Activated naive CD4-positive, alpha-beta T cell treated with anti-CD3 and anti-CD28 coated beads for 36 hours (primary cell): ENCODE measurements at regions not wholly inside any gene's neighbourhood (a gene's known extent, or its start where the extent isn't known, plus 50 kb on each side); places are given as distances from the start of the nearest gene placed in this dataset.
"Not testable (repeated sequence)": the region's sequence is repeated elsewhere in the genome, so short reads cannot be mapped to it uniquely, and the experiment has no call there.

Source experiments
- CTCF ChIA-PET: fragments of 350-600 bp; sonication (Branson Sonifier 250); formaldehyde crosslinking; loops from one replicate; lab custom pipeline; 2021; ENCODE audit warnings: antibody characterized with exemption; lab: Charles Lee
- DNase-seq: peaks from one replicate; pipeline ENCODE4 v3.0.0-alpha.2; 2020
- H3K27ac Mint-ChIP-seq: one replicate; pipeline ENCODE4 v1.8.0; 2021; ENCODE audit warnings: mild to moderate bottlenecking, mixed read lengths
- H3K27me3 Mint-ChIP-seq: one replicate; pipeline ENCODE4 v1.8.0; 2021; ENCODE audit warnings: low read depth, mixed read lengths
- H3K36me3 Mint-ChIP-seq: one replicate; pipeline ENCODE4 v1.8.0; 2021; ENCODE audit warnings: low read depth, mixed read lengths
- H3K4me1 Mint-ChIP-seq: one replicate; pipeline ENCODE4 v1.8.0; 2021; ENCODE audit warnings: low read depth, mixed read lengths
- H3K4me3 Mint-ChIP-seq: one replicate; pipeline ENCODE4 v1.8.0; 2021; ENCODE audit warnings: mild to moderate bottlenecking, moderate library complexity, mixed read lengths
- H3K9me3 Mint-ChIP-seq: one replicate; pipeline ENCODE4 v1.8.0; 2021; ENCODE audit warnings: mixed read lengths
- intact Hi-C: fragments of 100-400 bp; cut with micrococcal nuclease; formaldehyde crosslinking; loops from one replicate; pipeline ENCODE4 v1.15.1; 2023

DNA sequence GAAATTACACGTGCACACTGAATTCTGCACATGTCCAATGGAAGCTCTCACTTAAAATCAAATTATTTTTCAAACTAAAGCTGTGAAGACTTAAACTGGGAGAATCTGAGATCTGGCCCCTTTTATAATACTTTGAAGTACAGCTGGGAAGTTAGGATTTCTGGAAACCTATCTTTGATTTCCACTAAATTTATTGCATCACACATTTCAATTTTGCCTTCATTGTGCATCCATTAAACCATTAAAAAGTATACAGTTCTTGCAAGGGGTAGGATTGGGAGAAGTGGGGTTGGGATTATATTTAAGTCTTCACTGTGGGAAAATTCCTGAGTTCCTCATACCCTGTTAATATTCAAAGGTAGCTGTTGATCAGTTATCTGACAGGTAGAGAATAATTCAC lies 1229.6 kb upstream of the ZEB2 start:
- Mint-ChIP-seq H3K9me3 (no peaks in the 10 kb centered on the region), H3K4me3 (no peak overlapping the region), H3K4me1 (peaks cover 4% of the 10 kb centered on the region), H3K36me3 (no peaks in the 10 kb centered on the region), H3K27me3 (peaks cover 2% of the 10 kb centered on the region), H3K27ac (no peak overlapping the region)
- DNase-seq = no peak
- intact Hi-C loops = loop anchor here (10.0 kb wide), 2 partner anchors 335 to 425 kb away; no protein-coding TSS in a partner anchor
- CTCF ChIA-PET = no interaction called here

DNA sequence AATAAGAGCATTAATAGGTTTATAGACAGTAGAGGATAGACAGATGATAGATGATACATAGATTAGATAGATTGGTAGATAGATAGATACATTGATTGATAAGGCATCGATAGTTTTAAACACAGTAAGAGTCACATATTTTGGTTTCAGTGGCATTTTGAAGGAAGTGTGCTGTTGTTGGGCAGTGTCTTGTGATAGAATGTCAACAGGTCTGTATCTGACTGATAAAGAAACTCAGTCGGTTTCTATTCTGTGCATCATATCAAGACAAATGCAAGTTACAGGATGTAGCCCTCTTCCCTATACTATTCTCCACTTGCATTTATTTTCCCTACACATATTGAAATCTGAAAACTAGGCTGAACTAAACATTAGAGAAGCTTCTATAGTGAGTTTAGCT lies 1229.0 kb upstream of the ZEB2 start:
- no peak for DNase-seq
- Mint-ChIP-seq H3K9me3 (no peaks in the 10 kb centered on the region), H3K4me1 (peaks cover 4% of the 10 kb centered on the region), H3K4me3 (no peak overlapping the region), H3K27ac (no peak overlapping the region), H3K27me3 (peaks cover 2% of the 10 kb centered on the region), H3K36me3 (no peaks in the 10 kb centered on the region)
- CTCF ChIA-PET = no interaction called here
- intact Hi-C loops = loop anchor here (10.0 kb wide), 2 partner anchors 334 to 424 kb away; no protein-coding TSS in a partner anchor

DNA sequence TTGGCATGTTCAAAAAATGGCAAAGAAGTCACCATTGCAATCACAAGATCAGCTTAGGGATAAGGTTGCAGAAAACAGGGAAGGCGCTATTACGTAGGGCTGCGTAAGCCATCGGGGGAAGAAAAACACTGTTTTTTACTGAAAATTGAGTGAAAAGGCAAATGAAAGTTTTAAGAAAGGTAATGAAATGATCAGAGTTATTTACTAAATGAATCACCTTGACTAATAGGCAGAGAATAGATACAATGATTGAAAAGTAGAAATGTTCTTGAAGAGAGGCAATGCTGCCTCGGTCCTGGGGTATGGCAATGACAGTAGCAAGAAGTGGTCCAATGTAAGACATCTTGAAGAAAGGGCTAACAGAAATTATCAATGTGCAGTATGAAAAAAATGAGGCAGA lies 1227.8 kb upstream of the ZEB2 start:
- CTCF ChIA-PET = no interaction called here
- H3K27me3 Mint-ChIP-seq = no peaks in the 10 kb centered on the region
- H3K9me3 Mint-ChIP-seq = no peaks in the 10 kb centered on the region
- DNase-seq = no peak
- no peaks in the 10 kb centered on the region for H3K36me3 Mint-ChIP-seq
- H3K4me1 Mint-ChIP-seq = peaks cover 4% of the 10 kb centered on the region
- H3K27ac Mint-ChIP-seq = no peak overlapping the region
- intact Hi-C loops = loop anchor here (10.0 kb wide), 2 partner anchors 333 to 423 kb away; no protein-coding TSS in a partner anchor
- no peak overlapping the region for H3K4me3 Mint-ChIP-seq

DNA sequence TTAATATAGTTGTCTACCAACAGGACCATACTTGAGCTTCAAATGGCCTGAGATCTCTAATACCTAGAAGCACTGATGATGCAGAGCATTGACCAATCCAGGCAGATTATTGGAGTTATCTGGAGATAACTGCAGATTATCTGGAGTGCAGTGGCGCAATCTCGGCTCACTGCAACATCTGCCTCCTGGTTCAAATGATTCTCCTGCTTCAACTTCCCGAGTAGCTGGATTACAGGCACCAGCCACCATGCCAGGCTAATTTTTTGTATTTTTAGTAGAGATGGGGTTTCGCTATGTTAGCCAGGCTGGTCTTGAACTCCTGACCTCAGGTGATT lies 1225.4 kb upstream of the ZEB2 start:
- intact Hi-C loops = loop anchor here (10.0 kb wide), 2 partner anchors 331 to 421 kb away; no protein-coding TSS in a partner anchor
- H3K36me3 Mint-ChIP-seq, H3K4me3 Mint-ChIP-seq: not testable (repeated sequence)

DNA sequence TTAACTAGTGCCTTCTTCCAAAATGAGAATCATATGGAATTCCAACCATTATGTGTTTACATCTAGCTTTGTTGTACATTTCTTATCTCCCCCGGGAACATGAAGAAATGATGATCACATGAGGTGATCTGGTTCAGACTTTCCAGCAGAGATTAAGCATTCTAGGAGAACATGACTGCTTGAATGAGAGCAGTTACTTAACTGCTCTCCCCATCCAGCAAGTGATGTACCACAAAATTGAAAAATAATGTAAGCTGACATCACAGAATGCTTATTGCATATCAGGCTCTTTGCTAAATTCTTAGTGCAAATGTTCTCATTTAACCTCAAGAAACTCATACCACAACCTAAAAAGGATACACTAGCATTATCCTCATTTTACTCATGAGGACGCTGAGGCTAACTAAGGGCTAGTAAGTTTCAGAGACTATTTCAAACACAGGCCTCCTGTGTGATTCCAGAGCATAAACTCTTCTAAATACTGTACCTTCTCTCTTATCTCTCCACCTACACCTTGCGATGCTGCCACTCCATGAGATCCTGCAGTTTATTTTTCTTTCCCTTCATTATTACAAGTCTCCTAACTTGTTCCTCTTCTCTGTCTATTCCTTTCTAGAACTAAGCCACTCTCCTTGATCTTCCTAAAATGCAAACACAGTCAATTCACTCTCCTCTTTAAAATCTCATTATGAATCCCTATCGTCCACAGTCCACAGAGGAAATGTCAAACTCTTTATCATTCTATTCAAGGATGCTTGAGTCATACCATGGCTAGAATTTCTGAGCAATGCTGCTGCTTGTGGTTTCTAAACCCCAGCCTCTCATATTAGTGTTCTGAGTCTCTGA lies 1224.8 kb upstream of the ZEB2 start:
- H3K27ac Mint-ChIP-seq = no peak overlapping the region

More for the DNA sequence above, 1225.4 kb upstream of the ZEB2 start:
- H3K4me1 Mint-ChIP-seq, H3K9me3 Mint-ChIP-seq, H3K27me3 Mint-ChIP-seq, CTCF ChIA-PET, H3K27ac Mint-ChIP-seq, DNase-seq: not testable (repeated sequence)

DNA sequence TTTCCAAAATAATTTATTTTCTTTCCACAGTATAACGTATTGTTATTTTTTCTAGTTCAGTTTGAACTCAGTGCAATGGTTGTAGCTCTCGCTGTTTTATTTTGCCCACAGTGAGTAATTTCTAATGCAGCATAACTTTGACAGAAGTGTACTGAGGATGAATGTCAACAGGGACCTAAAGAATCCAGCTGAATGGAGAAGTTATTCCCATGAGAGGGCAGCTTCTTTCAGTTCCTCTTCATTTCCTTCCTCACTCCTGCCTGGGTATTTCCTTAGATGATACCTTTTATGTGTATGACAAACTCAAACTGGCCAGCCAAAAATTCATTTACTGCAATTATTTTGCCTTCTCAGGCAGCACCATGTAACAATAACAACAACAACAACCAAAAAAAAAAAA lies 1223.1 kb upstream of the ZEB2 start:
- Mint-ChIP-seq H3K36me3 (no peaks in the 10 kb centered on the region), H3K27ac (no peak overlapping the region), H3K4me1 (peaks cover 8% of the 10 kb centered on the region), H3K27me3 (no peaks in the 10 kb centered on the region), H3K9me3 (peaks cover 2% of the 10 kb centered on the region), H3K4me3 (no peak overlapping the region)
- intact Hi-C loops = loop anchor here (10.0 kb wide), 2 partner anchors 328 to 418 kb away; no protein-coding TSS in a partner anchor
- no peak for DNase-seq
- CTCF ChIA-PET = no interaction called here

More for the DNA sequence above, 1224.8 kb upstream of the ZEB2 start:
- CTCF ChIA-PET = no interaction called here
- Mint-ChIP-seq H3K27me3 (no peaks in the 10 kb centered on the region), H3K4me1 (peaks cover 8% of the 10 kb centered on the region), H3K36me3 (no peaks in the 10 kb centered on the region), H3K4me3 (no peak overlapping the region), H3K9me3 (peaks cover 2% of the 10 kb centered on the region)
- DNase-seq = no peak
- intact Hi-C loops = loop anchor here (10.0 kb wide), 2 partner anchors 330 to 420 kb away; no protein-coding TSS in a partner anchor

DNA sequence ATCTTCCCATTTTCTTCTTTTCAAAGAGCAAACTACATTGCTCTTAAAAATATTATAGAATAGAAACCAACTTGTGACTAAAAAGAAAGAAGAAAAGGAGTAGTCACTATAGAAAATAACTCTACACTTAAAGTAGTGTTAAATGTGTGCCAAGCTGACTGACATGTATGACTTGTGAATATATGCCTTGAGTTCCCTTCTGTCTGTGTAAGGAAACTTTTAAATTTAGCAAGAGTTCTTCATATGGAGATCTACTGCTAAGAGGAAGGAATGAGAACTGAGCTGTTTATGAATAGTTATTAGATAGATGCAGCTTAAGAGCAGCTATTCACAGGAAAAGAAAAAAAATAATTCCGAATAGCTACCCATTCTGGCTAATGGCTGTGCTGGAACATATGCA lies 1221.7 kb upstream of the ZEB2 start:
- CTCF ChIA-PET = interaction anchor here (0.7 kb wide), 1 partner anchor 17 kb away, joined by 3 read pairs; no protein-coding TSS in a partner anchor
- no peak overlapping the region for H3K27ac Mint-ChIP-seq
- no peak overlapping the region for H3K4me3 Mint-ChIP-seq
- no peak for DNase-seq
- H3K9me3 Mint-ChIP-seq = peaks cover 2% of the 10 kb centered on the region
- peaks cover 8% of the 10 kb centered on the region for H3K4me1 Mint-ChIP-seq
- no peaks in the 10 kb centered on the region for H3K36me3 Mint-ChIP-seq
- intact Hi-C loops = loop anchor here (10.0 kb wide), 2 partner anchors 327 to 417 kb away; no protein-coding TSS in a partner anchor
- no peaks in the 10 kb centered on the region for H3K27me3 Mint-ChIP-seq

DNA sequence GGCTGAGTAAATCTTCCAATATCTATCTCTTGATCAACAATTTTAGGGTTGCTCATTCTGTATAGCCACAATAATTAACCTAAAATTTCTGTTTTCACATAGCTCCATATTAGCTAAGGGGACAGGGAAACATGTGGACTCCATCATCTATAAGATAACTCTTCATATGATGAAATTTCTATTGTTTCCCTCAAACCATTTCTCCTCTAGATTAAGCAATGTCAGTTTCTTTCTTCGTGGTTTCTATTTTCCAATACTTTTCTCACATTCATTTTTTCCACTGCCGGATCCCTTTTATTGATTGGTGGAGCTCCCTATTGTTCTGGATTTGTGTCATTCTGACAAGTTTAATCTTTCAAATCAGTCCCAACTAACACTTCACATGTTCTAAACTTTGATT lies 1221.3 kb upstream of the ZEB2 start:
- DNase-seq = no peak
- Mint-ChIP-seq H3K4me1 (peaks cover 8% of the 10 kb centered on the region), H3K27me3 (no peaks in the 10 kb centered on the region), H3K9me3 (peaks cover 2% of the 10 kb centered on the region), H3K27ac (no peak overlapping the region), H3K36me3 (no peaks in the 10 kb centered on the region), H3K4me3 (no peak overlapping the region)
- intact Hi-C loops = loop anchor here (10.0 kb wide), 2 partner anchors 326 to 416 kb away; no protein-coding TSS in a partner anchor
- CTCF ChIA-PET = no interaction called here

DNA sequence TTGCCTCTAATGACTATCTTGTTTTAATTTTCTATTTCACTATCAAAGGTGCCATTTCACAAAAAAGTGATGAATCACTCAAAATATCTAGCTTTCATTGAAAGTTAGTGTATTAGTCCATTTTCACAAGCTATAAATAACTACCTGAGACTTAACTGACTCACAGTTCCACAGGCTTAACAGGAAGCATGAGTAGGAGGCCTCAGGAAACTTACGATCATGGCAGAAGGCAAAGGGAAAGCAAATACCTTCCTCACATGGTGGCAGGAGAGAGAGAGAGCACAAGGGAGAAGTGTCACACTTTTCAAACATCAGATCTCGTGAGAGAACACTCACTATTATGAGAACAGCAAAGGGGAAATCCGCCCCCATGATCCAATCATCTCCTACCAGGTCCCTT lies 1220.4 kb upstream of the ZEB2 start:
- no peaks in the 10 kb centered on the region for H3K27me3 Mint-ChIP-seq
- H3K36me3 Mint-ChIP-seq = no peaks in the 10 kb centered on the region
- peak; percentile 6 for DNase-seq
- no peak overlapping the region for H3K4me3 Mint-ChIP-seq
- peaks cover 8% of the 10 kb centered on the region for H3K4me1 Mint-ChIP-seq
- intact Hi-C loops = loop anchor here (10.0 kb wide), 2 partner anchors 326 to 416 kb away; no protein-coding TSS in a partner anchor
- CTCF ChIA-PET = no interaction called here
- peaks cover 2% of the 10 kb centered on the region for H3K9me3 Mint-ChIP-seq
- H3K27ac Mint-ChIP-seq = no peak overlapping the region

DNA sequence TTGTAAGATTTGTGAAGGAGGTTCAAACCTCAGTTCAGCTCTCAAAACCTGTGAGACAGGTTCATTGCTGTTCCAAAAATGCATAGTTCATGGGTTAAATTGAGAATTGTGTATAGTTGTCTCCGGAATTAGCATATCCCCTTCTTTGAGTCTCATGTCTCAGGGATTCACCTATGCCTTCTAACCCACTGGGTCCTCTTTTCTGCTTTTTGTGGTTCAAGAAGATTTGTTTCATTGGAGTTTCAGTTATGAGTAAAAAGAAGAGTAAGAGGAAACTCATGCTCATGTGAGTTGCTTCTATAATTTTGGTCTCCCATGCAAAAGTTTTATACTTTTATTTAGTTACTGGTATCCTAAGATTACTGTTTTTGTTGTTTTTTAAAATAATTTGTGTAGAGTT lies 1219.8 kb upstream of the ZEB2 start:
- Mint-ChIP-seq H3K9me3 (peaks cover 2% of the 10 kb centered on the region), H3K27me3 (no peaks in the 10 kb centered on the region), H3K4me3 (no peak overlapping the region), H3K36me3 (no peaks in the 10 kb centered on the region), H3K4me1 (peaks cover 4% of the 10 kb centered on the region), H3K27ac (no peak overlapping the region)
- no peak for DNase-seq
- CTCF ChIA-PET = no interaction called here
- intact Hi-C loops = loop anchor here (10.0 kb wide), 2 partner anchors 325 to 415 kb away; no protein-coding TSS in a partner anchor

DNA sequence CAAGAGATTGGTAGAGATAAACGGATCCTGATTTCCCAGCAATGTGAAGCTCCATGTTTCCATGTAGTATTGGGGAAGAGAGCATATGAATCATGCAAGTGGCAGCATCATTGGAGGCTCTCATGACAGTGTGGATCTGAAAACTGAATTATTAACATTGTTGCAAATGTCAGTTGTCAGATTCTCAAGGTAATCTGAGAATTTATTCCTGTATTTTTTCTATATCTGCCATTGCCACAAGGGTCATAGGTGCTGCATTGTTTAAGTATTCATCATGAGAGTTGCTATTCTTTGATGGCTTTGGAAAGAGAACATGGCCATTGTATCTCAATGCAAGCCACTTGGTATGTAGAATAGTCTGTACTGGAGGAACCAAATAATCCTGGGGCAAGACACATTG lies 1217.0 kb upstream of the ZEB2 start:
- Mint-ChIP-seq H3K36me3 (no peaks in the 10 kb centered on the region), H3K27me3 (no peaks in the 10 kb centered on the region), H3K9me3 (peaks cover 2% of the 10 kb centered on the region), H3K4me1 (peaks cover 4% of the 10 kb centered on the region), H3K27ac (no peak overlapping the region), H3K4me3 (no peak overlapping the region)
- intact Hi-C loops = no loop called here
- CTCF ChIA-PET = interaction anchor here (0.6 kb wide), 1 partner anchor 697 kb away, joined by 4 read pairs; no protein-coding TSS in a partner anchor
- DNase-seq = no peak

DNA sequence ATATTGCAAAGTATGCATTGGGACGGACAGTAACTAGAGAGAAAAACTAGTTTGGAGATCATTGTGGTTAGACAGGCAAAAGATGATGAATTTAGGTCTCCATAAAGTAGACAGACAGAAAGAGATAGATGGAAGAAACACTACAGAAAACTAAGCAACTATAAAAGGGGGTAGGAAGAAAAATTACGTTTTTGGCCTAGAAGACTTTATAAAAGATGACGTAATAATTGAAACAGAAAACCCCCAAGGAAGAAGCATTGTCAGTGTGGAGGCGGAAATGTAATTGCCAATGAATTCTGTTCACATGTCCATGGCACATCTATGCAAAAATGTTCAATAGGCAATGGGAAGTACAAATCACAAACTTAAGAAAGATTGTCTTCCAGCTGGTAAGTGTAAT lies 1211.5 kb upstream of the ZEB2 start:
- no peaks in the 10 kb centered on the region for H3K4me1 Mint-ChIP-seq
- H3K9me3 Mint-ChIP-seq = no peaks in the 10 kb centered on the region
- CTCF ChIA-PET = interaction anchor here (0.5 kb wide), 1 partner anchor 52 kb away, joined by 4 read pairs; no protein-coding TSS in a partner anchor
- DNase-seq = no peak
- H3K4me3 Mint-ChIP-seq = no peak overlapping the region
- no peak overlapping the region for H3K27ac Mint-ChIP-seq
- no peaks in the 10 kb centered on the region for H3K27me3 Mint-ChIP-seq
- intact Hi-C loops = no loop called here
- no peaks in the 10 kb centered on the region for H3K36me3 Mint-ChIP-seq
